T47D (cell line): ENCODE measurements at regions not wholly inside any gene's neighbourhood (a gene's known extent, or its start where the extent isn't known, plus 50 kb on each side); places are given as distances from the start of the nearest gene placed in this dataset.

Experiments
- DNase-seq, 2 experiments: peaks; one replicate each; pipeline versions ENCODE4 v3.0.0 to v3.0.0-alpha.2; 2011 to 2012; ENCODE audit warnings: low read depth in 1 of 2, low spot score in 1 of 2
- JUND ChIP-seq: IDR thresholded peaks from 2 replicates; pipeline ENCODE4 v1.6.1; 2012; ENCODE audit warnings: low read depth
- in situ Hi-C: cut with HindIII; loops from 2 replicates; pipeline ENCODE4 v1.10.0; 2016; ENCODE audit warnings: low sequenced_read_pairs, low pct_unique_long_range_greater_than_20kb

DNA sequence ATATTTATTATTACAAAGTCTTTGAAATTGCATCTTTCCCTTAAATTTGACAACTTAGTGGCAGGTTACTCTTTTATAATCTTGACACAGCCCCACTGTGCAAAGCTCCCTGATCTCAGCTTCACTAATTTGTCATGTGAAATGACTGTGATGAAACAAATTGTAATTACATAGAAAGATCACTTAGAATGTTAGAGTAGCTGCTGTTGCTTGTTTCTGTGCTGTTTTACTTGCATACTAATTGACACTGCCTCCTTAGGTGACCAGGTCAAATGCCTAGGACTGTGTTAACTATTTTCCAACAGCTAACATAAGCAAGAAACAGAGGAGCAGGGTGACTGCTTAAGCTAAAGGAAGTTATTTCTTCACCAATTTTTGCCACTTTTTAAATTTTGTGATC is 211.3 kb downstream of the ZNF326 start:
- DNase-seq = no peak
- TF ChIP-seq JUND = no peak
- in situ Hi-C loops = no loop called here

DNA sequence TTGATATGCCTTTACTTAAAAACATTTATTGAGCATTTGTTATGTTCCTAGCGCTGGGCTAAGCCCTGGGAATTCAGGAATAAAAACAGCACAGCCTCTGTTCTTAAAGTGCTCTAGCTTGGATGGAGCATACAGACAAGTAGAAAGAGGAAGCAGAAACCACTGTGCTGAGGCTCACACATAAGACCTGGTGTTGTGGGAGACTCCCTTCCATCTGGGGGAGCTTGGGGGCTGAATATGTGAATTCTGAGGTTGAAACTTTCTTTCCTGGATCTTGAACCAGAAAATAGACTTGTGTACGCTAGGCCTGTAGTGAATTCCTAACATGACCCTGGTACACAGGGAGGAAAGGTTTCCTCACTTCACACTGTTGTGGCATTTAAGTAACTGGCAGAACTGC is 209.9 kb downstream of the ZNF326 start:
- in situ Hi-C loops = no loop called here
- TF ChIP-seq JUND = no peak

DNA sequence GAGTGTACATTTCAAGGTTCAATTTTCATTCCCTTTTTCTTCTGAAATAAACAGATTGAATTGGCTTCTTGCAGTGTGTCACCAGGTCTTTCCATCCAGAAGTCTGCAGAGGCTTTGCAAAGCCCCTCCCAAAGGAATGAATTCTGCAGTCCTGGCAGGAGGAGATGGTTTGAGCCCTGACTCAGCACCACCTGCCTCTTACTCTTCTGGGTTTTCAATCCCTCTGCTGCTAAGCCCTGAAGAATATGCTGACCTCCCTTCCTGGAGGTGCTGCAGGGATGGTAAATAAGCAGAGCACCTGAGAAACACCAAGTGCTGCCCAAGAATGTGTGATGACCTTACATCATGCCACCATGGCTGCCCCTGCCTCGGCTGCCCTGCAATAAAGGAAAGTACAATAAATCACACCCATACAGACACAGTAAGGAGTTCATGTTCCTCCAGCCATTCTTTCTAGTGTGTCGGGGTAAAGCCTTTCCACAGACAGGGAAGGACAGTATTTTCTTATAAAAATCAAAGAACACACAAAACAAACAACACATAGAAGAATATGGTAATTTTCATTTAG is 209.2 kb downstream of the ZNF326 start:
- in situ Hi-C loops = no loop called here
- TF ChIP-seq JUND = no peak
- no peak for DNase-seq

More for the DNA sequence above, 209.9 kb downstream of the ZNF326 start:
- DNase-seq = no peak

DNA sequence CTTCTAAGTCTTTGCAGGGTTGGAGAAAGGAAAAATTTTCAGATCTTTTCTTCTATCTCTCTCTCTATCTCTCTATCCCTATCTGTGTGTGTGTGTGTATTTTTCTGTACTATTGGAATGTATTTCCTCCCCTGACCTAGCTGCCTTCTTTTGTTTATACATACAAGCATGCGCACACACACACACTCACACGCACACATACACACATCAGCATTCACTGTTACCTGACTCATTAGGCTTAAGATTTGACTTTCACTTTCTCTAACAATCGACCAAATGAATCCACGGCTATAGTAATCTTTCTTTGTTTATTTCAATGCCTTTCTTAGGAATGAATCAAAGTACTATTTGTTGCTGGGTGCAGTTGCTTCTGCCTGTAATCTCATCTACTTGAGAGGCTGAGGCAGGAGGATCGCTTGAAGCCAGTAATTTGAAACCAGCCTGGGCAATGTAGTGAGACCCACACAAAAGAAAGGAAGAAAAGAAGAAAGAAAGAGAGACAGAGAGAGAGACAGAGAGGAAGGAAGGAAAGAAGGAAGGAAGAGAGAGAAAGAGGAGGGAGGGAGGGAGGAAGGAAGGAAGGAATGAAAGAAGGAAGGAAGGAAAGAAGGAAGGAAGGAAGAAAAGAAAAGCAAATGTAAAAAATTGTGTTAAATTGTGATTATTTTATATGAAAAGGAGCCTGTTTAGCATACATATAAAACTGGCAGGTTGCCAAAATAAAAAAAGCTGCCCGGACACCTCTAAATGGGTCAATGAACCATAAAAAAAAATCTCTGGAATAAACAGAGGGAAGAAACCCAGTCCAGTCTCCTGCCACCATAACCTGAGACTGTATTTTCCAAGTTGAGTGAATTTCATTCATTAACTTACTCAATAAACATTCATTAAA is 206.8 kb downstream of the ZNF326 start:
- DNase-seq = peak in 1 of 2 experiments; percentile 30
- in situ Hi-C loops = no loop called here
- no peak for TF ChIP-seq JUND

DNA sequence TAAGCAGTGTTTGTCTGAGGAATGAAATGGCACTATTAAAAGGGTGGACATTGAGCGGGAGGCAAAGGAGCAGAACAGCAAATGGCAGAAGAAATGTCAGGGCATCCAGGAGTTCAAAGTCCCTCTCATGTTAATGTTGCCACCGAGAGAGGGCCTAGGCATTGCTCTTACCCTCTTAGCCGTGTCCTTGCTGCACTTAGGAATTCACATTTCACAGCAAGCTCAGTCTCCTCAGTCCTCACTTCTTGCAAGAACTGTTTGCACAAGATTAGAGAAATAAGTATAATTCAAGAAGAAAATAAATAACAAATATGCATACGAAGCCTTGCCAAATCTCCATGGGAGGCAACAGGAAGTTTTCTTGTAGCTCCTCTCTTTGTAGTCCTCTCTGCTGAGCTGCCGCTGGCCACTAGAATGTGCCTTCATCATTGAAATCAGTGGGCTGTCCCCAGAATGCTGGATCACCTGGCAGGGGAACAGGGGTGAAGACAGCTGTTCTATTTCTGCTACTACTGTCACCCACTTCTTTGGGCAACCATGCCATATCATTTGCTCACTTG is 205.8 kb downstream of the ZNF326 start:
- in situ Hi-C loops = no loop called here
- TF ChIP-seq JUND = no peak

DNA sequence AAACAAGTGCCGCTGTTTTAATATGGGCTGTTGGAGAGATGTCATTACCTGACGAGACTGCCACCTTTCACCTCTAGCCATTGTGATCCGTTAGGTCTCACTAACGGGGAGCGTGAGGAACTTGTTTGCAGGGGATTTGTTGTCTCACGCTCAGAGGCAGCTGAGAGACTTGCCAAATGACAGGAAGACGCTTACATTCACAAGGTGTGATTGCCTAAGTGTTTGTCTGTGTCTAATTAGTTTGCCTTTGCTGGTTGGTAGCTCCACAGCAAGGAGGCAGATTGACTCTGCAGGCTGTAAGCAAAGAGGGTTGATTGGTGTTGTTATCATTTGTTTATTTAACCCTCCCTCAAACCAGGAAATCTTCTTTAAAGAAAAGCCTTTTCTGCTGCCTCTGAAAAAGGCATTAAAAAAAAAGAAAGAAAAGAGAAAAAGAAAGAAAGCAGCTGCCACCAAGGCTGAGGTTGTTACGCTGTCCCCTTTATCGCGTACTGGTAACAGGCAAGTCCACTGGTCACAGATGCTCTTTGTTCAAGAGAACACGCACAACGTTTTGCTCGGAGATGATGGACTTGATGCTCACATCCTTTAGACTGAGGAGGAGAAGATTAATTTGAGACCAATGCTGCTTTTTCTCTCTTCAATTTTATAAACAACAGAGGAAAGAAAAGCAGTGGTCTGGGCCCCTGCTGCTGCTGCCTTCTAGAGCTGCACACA is 203.9 kb downstream of the ZNF326 start:
- in situ Hi-C loops = no loop called here
- DNase-seq = no peak
- TF ChIP-seq JUND = no peak

More for the DNA sequence above, 205.8 kb downstream of the ZNF326 start:
- no peak for DNase-seq

DNA sequence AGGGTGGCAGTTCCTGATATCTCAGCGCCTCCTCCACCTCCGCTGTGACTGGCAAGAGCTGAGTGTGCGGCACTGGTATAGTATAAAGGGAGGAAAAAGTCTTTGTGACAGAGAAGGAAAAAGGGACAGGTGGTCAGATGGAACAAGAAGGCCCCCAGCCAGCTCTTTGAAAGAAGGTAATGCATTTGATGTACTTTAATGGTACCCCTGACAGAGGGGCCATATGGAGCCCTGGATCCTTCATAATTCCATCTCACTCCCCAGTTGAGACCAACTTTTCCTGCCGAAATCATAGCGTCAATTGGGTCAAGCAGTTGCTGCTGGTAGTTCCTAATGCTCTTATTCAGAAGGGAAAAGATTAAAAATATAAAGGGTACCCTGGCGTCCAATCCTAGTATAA is 198.2 kb downstream of the ZNF326 start:
- DNase-seq = no peak
- in situ Hi-C loops = no loop called here
- TF ChIP-seq JUND = no peak

DNA sequence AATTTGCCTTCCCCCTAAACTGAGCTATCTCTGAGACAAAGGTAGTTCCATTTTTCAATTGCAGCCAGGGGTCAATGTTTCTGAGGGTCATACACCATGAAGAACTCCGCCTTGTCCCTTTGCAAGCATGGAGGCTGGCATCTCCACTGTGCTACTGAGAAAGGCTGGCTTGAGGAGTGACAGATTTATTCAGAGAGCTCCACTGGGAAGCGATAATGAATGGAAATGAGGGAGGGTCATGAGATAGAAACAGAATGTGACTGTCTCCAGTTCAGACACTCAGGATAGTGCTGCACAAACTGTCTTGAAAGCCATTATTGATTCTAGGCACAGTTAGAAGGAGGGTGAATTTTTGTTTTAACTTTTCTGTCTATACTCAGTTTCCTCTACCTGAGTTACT is 197.5 kb downstream of the ZNF326 start:
- in situ Hi-C loops = no loop called here
- TF ChIP-seq JUND = no peak
- DNase-seq = no peak

DNA sequence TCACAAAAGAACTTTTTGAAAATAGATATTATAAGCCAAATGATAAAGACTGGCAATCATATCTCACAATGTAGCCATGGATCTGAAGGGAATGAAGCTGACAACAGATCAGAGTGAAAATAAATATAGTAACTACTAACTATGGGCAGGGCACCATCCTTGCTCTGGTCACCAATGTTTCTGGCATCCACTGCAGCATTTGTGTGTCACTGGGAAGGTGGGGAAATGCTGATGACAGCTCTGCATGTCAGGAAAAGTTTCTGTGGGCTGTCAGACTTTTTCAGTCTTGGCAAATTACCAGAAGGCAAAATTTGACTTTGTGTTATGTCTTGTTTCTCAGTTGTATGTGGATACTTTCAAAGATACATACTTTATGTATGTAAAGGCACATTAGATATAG is 195.6 kb downstream of the ZNF326 start:
- TF ChIP-seq JUND = no peak
- in situ Hi-C loops = no loop called here
- no peak for DNase-seq

DNA sequence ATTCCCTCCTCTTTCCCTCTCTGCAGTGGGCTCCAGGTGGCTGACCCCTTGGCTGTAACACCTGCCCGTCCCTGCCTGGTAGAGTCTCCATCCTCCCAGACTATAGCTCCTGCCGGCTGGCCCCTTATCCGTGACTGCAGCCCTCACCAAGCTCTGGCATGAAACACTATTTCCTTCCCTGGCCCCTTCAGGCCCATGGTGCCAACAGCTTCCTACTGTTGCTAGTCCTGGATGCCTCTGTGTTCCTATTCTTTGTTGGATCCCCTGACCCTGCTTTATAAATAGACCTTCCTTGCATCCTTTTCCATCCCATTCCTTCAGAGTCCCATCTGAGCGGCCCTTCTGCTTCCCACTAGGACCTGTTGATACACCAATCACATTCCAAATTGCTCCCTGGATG is 195.0 kb downstream of the ZNF326 start:
- in situ Hi-C loops = no loop called here
- TF ChIP-seq JUND = no peak
- DNase-seq = no peak

DNA sequence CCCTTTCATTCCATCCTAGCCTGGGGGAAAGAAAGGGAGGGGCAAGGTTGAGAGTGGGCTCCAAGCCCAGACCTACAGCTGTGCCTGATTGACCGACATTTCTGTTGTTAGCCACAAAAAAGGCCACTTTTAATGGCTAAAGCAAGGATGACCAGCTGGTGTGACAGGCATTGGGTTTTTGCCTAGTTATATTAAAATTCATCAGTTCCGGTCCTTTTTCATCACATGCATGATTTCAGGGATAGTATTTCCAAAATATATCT is 192.3 kb downstream of the ZNF326 start:
- no peak for DNase-seq
- in situ Hi-C loops = no loop called here
- TF ChIP-seq JUND = no peak

DNA sequence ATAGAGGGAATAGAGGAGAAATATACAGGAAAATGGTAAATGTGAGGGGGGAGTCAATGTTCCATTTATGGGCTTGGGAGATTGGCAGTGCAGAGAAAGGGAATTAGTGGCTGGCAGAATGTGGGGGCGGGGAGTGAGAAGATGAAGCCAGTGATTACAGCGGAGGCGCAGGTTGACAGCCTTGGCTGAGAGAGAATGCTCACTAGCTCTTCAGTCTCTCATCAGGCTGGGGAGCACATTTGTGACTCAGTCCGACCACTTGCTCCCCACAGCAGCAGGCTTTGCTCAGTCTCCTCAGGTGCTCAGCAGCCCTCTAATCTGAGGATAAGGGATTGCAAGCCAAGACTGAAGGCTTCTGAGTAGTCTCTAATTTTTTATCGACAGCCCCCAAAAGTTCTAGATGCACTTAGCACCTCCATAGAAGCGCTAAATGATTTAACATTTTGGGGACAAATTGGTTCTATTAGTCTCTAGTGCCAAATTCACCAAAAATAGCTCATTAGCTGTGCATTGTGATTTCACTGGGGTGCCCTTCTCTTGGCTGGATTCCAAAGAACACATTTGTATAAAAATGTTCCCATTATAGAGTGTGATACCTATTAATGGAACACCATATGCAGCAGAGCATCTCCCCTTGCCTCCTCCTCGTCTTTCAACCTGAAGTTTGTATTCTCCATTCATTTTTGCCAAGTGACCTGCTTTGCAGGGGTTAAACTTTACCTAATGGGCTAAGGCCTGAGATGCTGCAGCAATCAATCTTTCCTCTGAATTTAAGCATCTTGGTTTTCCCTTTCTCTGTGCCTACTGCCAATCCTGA is 191.8 kb downstream of the ZNF326 start:
- in situ Hi-C loops = no loop called here
- TF ChIP-seq JUND = no peak
- no peak for DNase-seq
